Esophagus squamous epithelium (tissue), 4 donors: ENCODE measurements at regions not wholly inside any gene's neighbourhood (a gene's known extent, or its start where the extent isn't known, plus 50 kb on each side); places are given as distances from the start of the nearest gene placed in this dataset.

Experiments
- CTCF ChIP-seq, 6 experiments: fragments of 450-650 bp in 4 of 6; fragments of 200-600 bp in 2 of 6; sonication (generic) in 2 of 6; IDR thresholded peaks; one replicate each; pipeline ENCODE4 v1.5.1; 2016 to 2019; ENCODE audit warnings: antibody characterized with exemption in 6 of 6, mild to moderate bottlenecking in 4 of 6, moderate library complexity in 4 of 6
- POLR2A ChIP-seq, 4 donors: fragments of 450-650 bp; IDR thresholded peaks; one replicate each; pipeline ENCODE4 v1.6.1; 2017; ENCODE audit warnings: antibody characterized with exemption in 4 of 4, mild to moderate bottlenecking in 4 of 4, moderate library complexity in 3 of 4

DNA sequence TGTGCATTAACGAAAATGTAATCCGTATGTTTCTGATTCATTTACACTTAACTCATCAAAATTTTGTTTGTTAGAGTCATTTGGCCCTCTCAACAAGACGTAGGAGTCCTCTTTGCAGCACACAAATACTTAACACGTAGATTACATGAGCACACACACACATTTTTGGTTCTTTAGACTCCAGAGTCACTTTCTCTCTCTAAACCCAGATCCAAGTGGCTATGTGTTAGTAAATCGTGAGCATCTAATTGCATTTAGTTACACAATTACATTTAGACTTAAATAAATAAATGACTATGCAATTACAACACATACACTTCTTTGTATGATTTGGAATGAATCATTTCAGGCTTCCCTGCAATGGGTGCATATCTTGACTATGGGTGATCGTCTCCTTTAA, 109.0 kb upstream of the GREM2 start:
- TF ChIP-seq CTCF (IDR thresholded peaks at IDR 0.05) (no peak), POLR2A (IDR thresholded peaks at IDR 0.05) (no peak)
